ENCODE measurements at regions not wholly inside any gene's neighbourhood (a gene's known extent, or its start where the extent isn't known, plus 50 kb on each side); places are given as distances from the start of the nearest gene placed in this dataset.

- Histone ChIP-seq H3K4me3 (ENCODE audit: low read length, poor library complexity, severe bottlenecking) (no peak overlapping the region), H2AFZ (ENCODE audit: low read length) (no peak overlapping the region), H3K79me2 (ENCODE audit: insufficient read depth, low read length) (no peaks in the 10 kb centered on the region), H4K20me1 (ENCODE audit: insufficient read depth, low read length, poor library complexity, severe bottlenecking) (no peaks in the 10 kb centered on the region), H3K4me2 (ENCODE audit: low read depth, low read length, poor library complexity, severe bottlenecking) (no peak overlapping the region), H3K9ac (ENCODE audit: low read depth, low read length, poor library complexity, severe bottlenecking) (no peak overlapping the region), H3K9me2 (replicated peaks; ENCODE audit: low read depth, low read length) (no peaks in the 10 kb centered on the region), H3K4me1 (ENCODE audit: insufficient read depth, low read length, poor library complexity, severe bottlenecking) (no peaks in the 10 kb centered on the region), H3K36me3 (ENCODE audit: insufficient read depth, low read length) (no peaks in the 10 kb centered on the region), H3K27me3 (ENCODE audit: insufficient read depth, low read length, poor library complexity, severe bottlenecking) (no peaks in the 10 kb centered on the region), H3K9me3 (ENCODE audit: insufficient read depth, low read depth, low read length) (no peaks in the 10 kb centered on the region), H3F3A (ENCODE audit: low read depth) (no peaks in the 10 kb centered on the region)
- TF ChIP-seq CTCF (conservative IDR thresholded peaks at IDR 0.05; ENCODE audit: low read length) (no peak), EZH2phosphoT487 (IDR thresholded peaks at IDR 0.05; ENCODE audit: borderline replicate concordance) (no peak)
These were observed 432.4 kb downstream of the GBA3 start for GRCh38 chr4:23125118-23125517.

- no peak overlapping the region for H2AFZ ChIP-seq (ENCODE audit: low read length)
- H4K20me1 ChIP-seq (ENCODE audit: insufficient read depth, low read length, poor library complexity, severe bottlenecking), result no peaks in the 10 kb centered on the region
- H3K9ac ChIP-seq (ENCODE audit: low read depth, low read length, poor library complexity, severe bottlenecking), result no peak overlapping the region
- H3K36me3 ChIP-seq (ENCODE audit: insufficient read depth, low read length), result no peaks in the 10 kb centered on the region
- no peak for TF ChIP-seq EZH2phosphoT487 (IDR thresholded peaks at IDR 0.05; ENCODE audit: borderline replicate concordance)
- TF ChIP-seq CTCF (conservative IDR thresholded peaks at IDR 0.05; ENCODE audit: low read length), result no peak
- H3K9me2 ChIP-seq (replicated peaks; ENCODE audit: low read depth, low read length), result no peaks in the 10 kb centered on the region
- no peaks in the 10 kb centered on the region for H3K27me3 ChIP-seq (ENCODE audit: insufficient read depth, low read length, poor library complexity, severe bottlenecking)
- H3F3A ChIP-seq (ENCODE audit: low read depth), result no peaks in the 10 kb centered on the region
- no peaks in the 10 kb centered on the region for H3K4me1 ChIP-seq (ENCODE audit: insufficient read depth, low read length, poor library complexity, severe bottlenecking)
- H3K79me2 ChIP-seq (ENCODE audit: insufficient read depth, low read length), result no peaks in the 10 kb centered on the region
- H3K4me3 ChIP-seq (ENCODE audit: low read length, poor library complexity, severe bottlenecking), result no peak overlapping the region
- H3K4me2 ChIP-seq (ENCODE audit: low read depth, low read length, poor library complexity, severe bottlenecking), result no peak overlapping the region
- H3K9me3 ChIP-seq (ENCODE audit: insufficient read depth, low read depth, low read length), result no peaks in the 10 kb centered on the region
These were observed 430.1 kb downstream of the GBA3 start for GRCh38 chr4:23122666-23123400.

- Histone ChIP-seq H3K27me3 (ENCODE audit: insufficient read depth, low read length, poor library complexity, severe bottlenecking) (no peaks in the 10 kb centered on the region), H3K9me2 (replicated peaks; ENCODE audit: low read depth, low read length) (0 out of 2 replicates have a peak, but pooled peaks cover 5% of the 10 kb centered on the region), H3F3A (ENCODE audit: low read depth) (no peaks in the 10 kb centered on the region), H3K4me1 (ENCODE audit: insufficient read depth, low read length, poor library complexity, severe bottlenecking) (no peaks in the 10 kb centered on the region), H3K4me2 (ENCODE audit: low read depth, low read length, poor library complexity, severe bottlenecking) (no peak overlapping the region), H3K36me3 (ENCODE audit: insufficient read depth, low read length) (no peaks in the 10 kb centered on the region), H2AFZ (ENCODE audit: low read length) (no peak overlapping the region), H3K9me3 (ENCODE audit: insufficient read depth, low read depth, low read length) (no peaks in the 10 kb centered on the region), H3K79me2 (ENCODE audit: insufficient read depth, low read length) (no peaks in the 10 kb centered on the region), H3K4me3 (ENCODE audit: low read length, poor library complexity, severe bottlenecking) (no peak overlapping the region), H4K20me1 (ENCODE audit: insufficient read depth, low read length, poor library complexity, severe bottlenecking) (no peaks in the 10 kb centered on the region), H3K9ac (ENCODE audit: low read depth, low read length, poor library complexity, severe bottlenecking) (no peak overlapping the region)
- TF ChIP-seq EZH2phosphoT487 (IDR thresholded peaks at IDR 0.05; ENCODE audit: borderline replicate concordance), result no peak
- no peak for TF ChIP-seq CTCF (conservative IDR thresholded peaks at IDR 0.05; ENCODE audit: low read length)
These were observed 427.6 kb downstream of the GBA3 start for GRCh38 chr4:23120374-23120773.
